ENCODE measurements at regions not wholly inside any gene's neighbourhood (a gene's known extent, or its start where the extent isn't known, plus 50 kb on each side); places are given as distances from the start of the nearest gene placed in this dataset.

DNA sequence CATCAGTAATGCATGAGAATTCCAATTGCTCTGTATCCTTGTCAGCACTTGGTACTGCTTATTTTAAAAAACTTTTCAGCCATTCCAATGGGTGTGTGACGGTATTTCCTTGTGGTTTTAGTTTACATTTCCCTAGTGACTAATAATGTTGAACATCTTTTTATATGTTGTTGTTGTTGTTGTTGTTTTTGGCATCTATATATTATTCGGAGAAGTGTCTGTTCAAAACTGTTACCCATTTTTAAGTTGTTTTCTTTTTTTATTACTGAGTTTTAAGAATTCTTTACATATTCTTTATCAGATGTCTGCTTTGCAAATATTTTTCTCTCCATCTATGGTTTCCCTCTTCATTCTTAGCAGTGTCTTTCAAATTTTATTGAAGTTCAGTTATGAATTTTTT lies 231.1 kb upstream of the POU3F1 start:
- Histone ChIP-seq H3K36me3 (ENCODE audit: control insufficient read depth in 3 of 3, insufficient read depth in 3 of 3, low read length in 3 of 3) (no peaks in the 10 kb centered on the region), H3K4me3 (ENCODE audit: low read length in 3 of 3) (no peak overlapping the region), H3K4me1 (ENCODE audit: control insufficient read depth in 3 of 3, insufficient read depth in 3 of 3, low read length in 3 of 3) (no peaks in the 10 kb centered on the region), H3K9ac (ENCODE audit: low read depth in 1 of 3, low read length in 3 of 3) (no peak overlapping the region), H3K27me3 (ENCODE audit: control insufficient read depth in 3 of 3, insufficient read depth in 3 of 3, low read length in 3 of 3) (peaks cover 3 to 19% (median 4%) of the 10 kb centered on the region in 3 donors), H3K9me3 (ENCODE audit: control insufficient read depth in 3 of 3, low read length in 3 of 3) (peaks cover 0 to 5% (median 4%) of the 10 kb centered on the region in 3 donors), H3K27ac (ENCODE audit: low read depth, low read length) (no peak overlapping the region)

DNA sequence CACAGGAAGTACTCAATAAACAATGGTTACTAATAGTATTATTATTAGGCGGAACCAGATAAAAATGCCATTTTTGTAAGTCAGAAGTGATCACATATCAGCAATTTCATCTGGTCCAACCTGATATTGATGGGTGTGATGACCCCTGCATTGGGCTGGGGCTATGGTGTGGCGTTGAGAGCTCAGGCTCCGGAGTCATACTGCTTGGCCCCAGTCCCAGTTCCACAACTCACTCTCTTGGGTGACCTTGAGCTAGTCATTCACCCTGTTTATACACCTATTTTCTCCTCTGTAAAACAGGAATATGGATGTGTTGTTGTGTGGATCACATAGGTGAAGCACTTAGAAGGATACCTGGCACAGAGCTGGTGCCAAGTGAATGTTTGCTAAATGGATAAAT lies 229.4 kb upstream of the POU3F1 start:
- H3K9ac ChIP-seq (ENCODE audit: low read depth in 1 of 3, low read length in 3 of 3): no peak overlapping the region
- no peaks in the 10 kb centered on the region for H3K4me1 ChIP-seq (ENCODE audit: control insufficient read depth in 3 of 3, insufficient read depth in 3 of 3, low read length in 3 of 3)
- no peak overlapping the region for H3K4me3 ChIP-seq (ENCODE audit: low read length in 3 of 3)
- H3K9me3 ChIP-seq (ENCODE audit: control insufficient read depth in 3 of 3, low read length in 3 of 3): peaks cover 0 to 5% (median 4%) of the 10 kb centered on the region in 3 donors
- H3K36me3 ChIP-seq (ENCODE audit: control insufficient read depth in 3 of 3, insufficient read depth in 3 of 3, low read length in 3 of 3): no peaks in the 10 kb centered on the region
- H3K27ac ChIP-seq (ENCODE audit: low read depth, low read length): no peak overlapping the region
- H3K27me3 ChIP-seq (ENCODE audit: control insufficient read depth in 3 of 3, insufficient read depth in 3 of 3, low read length in 3 of 3): peaks cover 3 to 25% (median 12%) of the 10 kb centered on the region in 3 donors

DNA sequence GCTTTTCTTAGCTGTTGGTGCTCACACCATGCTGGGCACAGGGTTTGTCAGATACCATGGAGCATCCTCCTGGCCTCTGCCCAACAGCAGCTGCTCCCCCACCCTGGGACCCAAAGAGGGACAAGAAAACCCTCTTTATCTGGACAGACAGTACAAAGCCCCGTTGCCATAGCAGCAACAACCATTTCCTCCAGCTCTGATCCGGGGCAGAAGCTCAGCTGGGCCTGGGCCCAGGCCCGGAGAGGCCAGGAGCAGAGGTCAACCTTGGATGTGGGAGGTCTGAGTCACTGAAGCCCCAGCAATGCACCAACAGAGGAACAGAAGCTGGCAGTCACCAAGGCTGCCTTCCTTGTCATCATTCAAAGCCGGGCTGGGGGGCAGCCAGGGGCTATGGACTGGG lies 228.4 kb upstream of the POU3F1 start:
- no peak overlapping the region for H3K4me3 ChIP-seq (ENCODE audit: low read length in 3 of 3)
- no peaks in the 10 kb centered on the region for H3K36me3 ChIP-seq (ENCODE audit: control insufficient read depth in 3 of 3, insufficient read depth in 3 of 3, low read length in 3 of 3)
- no peaks in the 10 kb centered on the region for H3K4me1 ChIP-seq (ENCODE audit: control insufficient read depth in 3 of 3, insufficient read depth in 3 of 3, low read length in 3 of 3)
- H3K27ac ChIP-seq (ENCODE audit: low read depth, low read length): no peak overlapping the region
- H3K9me3 ChIP-seq (ENCODE audit: control insufficient read depth in 3 of 3, low read length in 3 of 3): peaks cover 0 to 5% (median 4%) of the 10 kb centered on the region in 3 donors
- H3K9ac ChIP-seq (ENCODE audit: low read depth in 1 of 3, low read length in 3 of 3): no peak overlapping the region
- H3K27me3 ChIP-seq (ENCODE audit: control insufficient read depth in 3 of 3, insufficient read depth in 3 of 3, low read length in 3 of 3): peaks cover 10 to 28% (median 22%) of the 10 kb centered on the region in 3 donors

DNA sequence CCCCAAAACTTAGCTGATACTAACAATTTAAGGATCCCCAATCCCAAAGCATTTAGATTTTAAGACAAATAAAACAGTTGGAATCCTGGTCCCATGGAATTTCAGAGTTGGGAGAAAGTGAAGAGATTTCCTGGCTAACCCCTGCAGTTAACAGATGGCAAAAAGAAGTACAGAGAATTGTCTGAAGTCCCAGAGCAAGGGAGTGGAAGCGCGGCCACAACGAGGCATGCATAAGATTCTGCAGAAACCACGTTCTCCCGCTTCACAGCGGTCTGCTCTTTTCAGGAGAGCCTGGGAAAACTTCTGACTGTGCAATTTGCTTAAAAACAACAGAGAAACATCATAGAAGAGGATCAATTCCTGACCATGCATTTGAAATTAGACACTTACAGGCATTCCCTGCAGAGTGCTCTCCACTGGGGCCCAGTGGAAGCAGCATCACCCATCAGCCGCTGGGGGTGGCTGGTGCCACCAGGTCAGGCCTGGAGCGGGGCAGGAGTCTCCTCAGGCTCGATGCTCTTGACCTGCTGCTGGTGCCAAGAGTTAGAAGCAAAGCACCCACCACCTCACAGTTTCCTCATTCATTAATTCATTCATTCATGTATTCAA lies 226.7 kb upstream of the POU3F1 start:
- Histone ChIP-seq H3K27me3 (ENCODE audit: control insufficient read depth in 3 of 3, insufficient read depth in 3 of 3, low read length in 3 of 3) (peaks cover 12 to 35% (median 27%) of the 10 kb centered on the region in 3 donors), H3K27ac (ENCODE audit: low read depth, low read length) (no peak overlapping the region), H3K9ac (ENCODE audit: low read depth in 1 of 3, low read length in 3 of 3) (no peak overlapping the region), H3K9me3 (ENCODE audit: control insufficient read depth in 3 of 3, low read length in 3 of 3) (no peaks in the 10 kb centered on the region), H3K4me3 (ENCODE audit: low read length in 3 of 3) (no peak overlapping the region), H3K36me3 (ENCODE audit: control insufficient read depth in 3 of 3, insufficient read depth in 3 of 3, low read length in 3 of 3) (no peaks in the 10 kb centered on the region), H3K4me1 (ENCODE audit: control insufficient read depth in 3 of 3, insufficient read depth in 3 of 3, low read length in 3 of 3) (no peaks in the 10 kb centered on the region)

DNA sequence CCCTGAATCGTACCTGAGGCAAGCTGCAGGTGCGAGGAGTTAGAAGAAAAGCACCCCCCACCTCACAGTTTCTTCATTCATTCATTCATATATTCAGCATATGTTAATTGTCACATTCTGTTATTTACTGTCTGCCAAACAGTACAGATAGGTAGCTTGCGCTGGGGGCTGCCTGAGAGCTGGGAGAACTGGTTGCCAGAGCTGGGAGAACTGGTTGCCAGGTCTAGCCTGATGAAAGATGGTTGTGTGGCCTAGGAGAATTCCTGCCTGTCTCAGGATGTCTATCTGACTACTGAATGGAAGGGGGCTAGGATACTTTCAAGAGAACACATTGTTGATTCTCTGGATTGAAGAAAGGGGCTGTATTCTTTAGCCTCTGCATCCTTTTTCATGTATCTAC lies 225.9 kb upstream of the POU3F1 start:
- H3K9me3 ChIP-seq (ENCODE audit: control insufficient read depth in 3 of 3, low read length in 3 of 3): no peaks in the 10 kb centered on the region
- H3K36me3 ChIP-seq (ENCODE audit: control insufficient read depth in 3 of 3, insufficient read depth in 3 of 3, low read length in 3 of 3): no peaks in the 10 kb centered on the region
- no peak overlapping the region for H3K4me3 ChIP-seq (ENCODE audit: low read length in 3 of 3)
- H3K27me3 ChIP-seq (ENCODE audit: control insufficient read depth in 3 of 3, insufficient read depth in 3 of 3, low read length in 3 of 3): peaks cover 12 to 35% (median 33%) of the 10 kb centered on the region in 3 donors
- H3K9ac ChIP-seq (ENCODE audit: low read depth in 1 of 3, low read length in 3 of 3): no peak overlapping the region
- no peak overlapping the region for H3K27ac ChIP-seq (ENCODE audit: low read depth, low read length)
- no peaks in the 10 kb centered on the region for H3K4me1 ChIP-seq (ENCODE audit: control insufficient read depth in 3 of 3, insufficient read depth in 3 of 3, low read length in 3 of 3)

DNA sequence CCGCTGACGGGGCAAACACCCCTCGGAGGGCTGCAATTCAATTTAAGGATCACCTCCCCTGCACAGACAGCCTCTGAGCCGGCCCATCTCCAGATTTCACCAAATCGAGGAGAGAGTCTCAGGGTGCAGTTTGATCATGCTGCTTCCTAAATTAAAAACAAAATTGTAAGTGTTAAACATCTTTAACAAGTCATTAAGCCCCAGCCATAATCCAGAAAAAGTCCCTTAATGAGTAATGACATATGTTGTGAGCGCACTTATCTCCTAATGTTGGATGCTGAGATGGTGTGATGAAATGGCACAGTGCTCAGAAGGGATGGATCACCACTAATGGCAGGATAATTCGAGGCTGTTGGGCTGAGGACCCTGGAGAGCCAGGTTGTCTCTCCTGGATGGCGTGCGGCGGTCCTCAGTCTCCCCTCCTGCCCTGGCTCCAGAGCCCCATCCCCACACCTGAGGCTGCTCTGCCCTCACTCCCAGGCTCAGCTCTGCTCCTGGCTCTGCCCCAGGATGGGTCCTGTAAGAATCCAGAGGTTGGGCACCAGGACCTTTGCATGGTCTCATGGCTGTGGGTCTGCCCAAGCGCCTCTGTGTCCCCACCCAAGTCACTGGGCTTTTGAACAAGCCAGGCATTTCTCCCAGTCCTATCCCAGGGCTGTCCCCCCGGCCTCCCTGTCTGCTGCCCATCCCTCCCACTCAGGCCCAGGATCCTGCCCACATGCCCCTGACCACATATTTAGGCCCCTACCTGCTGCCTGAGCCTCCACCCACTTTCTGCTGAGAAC lies 224.4 kb upstream of the POU3F1 start:
- Histone ChIP-seq H3K27ac (ENCODE audit: low read depth, low read length) (no peak overlapping the region), H3K36me3 (ENCODE audit: control insufficient read depth in 3 of 3, insufficient read depth in 3 of 3, low read length in 3 of 3) (no peaks in the 10 kb centered on the region), H3K4me3 (ENCODE audit: low read length in 3 of 3) (no peak overlapping the region), H3K27me3 (ENCODE audit: control insufficient read depth in 3 of 3, insufficient read depth in 3 of 3, low read length in 3 of 3) (peaks cover 12 to 41% (median 32%) of the 10 kb centered on the region in 3 donors), H3K9me3 (ENCODE audit: control insufficient read depth in 3 of 3, low read length in 3 of 3) (no peaks in the 10 kb centered on the region), H3K9ac (ENCODE audit: low read depth in 1 of 3, low read length in 3 of 3) (no peak overlapping the region), H3K4me1 (ENCODE audit: control insufficient read depth in 3 of 3, insufficient read depth in 3 of 3, low read length in 3 of 3) (no peaks in the 10 kb centered on the region)

DNA sequence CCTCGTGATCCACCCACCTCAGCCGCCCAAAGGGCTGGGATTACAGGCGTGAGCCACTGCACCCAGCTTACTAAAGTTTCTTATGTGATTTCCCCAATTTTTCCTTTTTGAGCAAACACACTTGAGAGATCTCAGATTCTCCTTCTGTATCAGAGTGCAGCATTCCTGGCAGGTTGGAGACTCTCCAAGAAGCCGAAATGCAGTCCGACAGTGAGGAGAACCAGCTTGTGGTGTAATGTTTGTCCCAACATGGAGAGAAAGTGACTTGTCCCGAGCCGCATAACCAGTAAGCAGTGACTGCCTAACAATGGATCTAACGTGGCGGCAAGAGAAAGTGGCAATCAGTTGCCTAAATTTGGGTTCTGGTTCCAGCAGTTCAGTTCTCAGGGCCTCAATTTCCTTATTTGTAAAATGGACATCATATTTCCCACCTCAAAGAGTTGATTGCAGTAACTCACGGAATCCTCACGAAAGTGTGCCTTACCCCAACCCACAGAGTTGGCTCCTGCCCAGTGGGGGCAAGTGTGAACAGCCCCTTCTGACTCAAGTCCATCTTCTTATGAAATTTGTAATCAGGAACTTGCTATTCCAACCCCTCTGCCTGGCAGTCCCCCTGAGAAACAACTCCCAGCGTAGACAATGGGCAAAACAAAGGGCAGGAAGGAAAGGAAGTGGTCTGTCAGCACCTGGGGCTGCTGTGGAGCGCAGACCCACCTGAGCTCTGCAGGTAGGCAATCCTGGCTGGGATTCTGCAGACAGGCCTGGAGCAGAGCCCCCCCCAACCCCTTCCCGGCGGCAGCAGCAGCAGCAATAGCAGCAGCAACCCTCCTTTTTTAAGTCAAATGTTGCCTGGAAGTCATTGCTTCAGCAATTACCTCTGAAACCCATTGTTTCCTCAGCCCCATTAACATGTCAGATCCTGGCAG lies 223.6 kb upstream of the POU3F1 start:
- no peaks in the 10 kb centered on the region for H3K9me3 ChIP-seq (ENCODE audit: control insufficient read depth in 3 of 3, low read length in 3 of 3)
- no peaks in the 10 kb centered on the region for H3K36me3 ChIP-seq (ENCODE audit: control insufficient read depth in 3 of 3, insufficient read depth in 3 of 3, low read length in 3 of 3)
- H3K4me1 ChIP-seq (ENCODE audit: control insufficient read depth in 3 of 3, insufficient read depth in 3 of 3, low read length in 3 of 3): no peaks in the 10 kb centered on the region
- H3K4me3 ChIP-seq (ENCODE audit: low read length in 3 of 3): no peak overlapping the region
- H3K27me3 ChIP-seq (ENCODE audit: control insufficient read depth in 3 of 3, insufficient read depth in 3 of 3, low read length in 3 of 3): peaks cover 12 to 47% (median 28%) of the 10 kb centered on the region in 3 donors
- H3K27ac ChIP-seq (ENCODE audit: low read depth, low read length): no peak overlapping the region
- H3K9ac ChIP-seq (ENCODE audit: low read depth in 1 of 3, low read length in 3 of 3): no peak overlapping the region

DNA sequence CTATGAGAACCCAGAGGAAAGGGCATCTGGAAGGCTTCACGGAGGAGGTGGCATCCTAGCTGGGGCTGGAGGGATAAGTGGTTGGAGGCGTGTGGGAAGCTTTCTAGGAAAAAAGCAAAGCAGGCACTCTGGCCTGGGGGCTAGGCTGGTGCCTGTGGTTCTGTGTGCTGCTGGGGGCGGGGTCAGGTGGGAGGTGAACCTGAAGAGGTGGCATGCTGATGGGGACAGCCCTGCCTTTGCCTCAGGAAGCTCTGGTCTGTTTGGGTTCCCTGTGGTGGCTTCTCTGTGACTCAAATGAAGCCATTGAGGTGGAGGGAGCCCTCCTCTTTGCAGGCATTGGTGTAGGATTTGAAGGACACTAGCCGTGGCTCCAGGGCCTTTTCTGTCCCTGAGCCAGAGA lies 221.6 kb upstream of the POU3F1 start:
- Histone ChIP-seq H3K4me1 (ENCODE audit: control insufficient read depth in 3 of 3, insufficient read depth in 3 of 3, low read length in 3 of 3) (no peaks in the 10 kb centered on the region), H3K9me3 (ENCODE audit: control insufficient read depth in 3 of 3, low read length in 3 of 3) (no peaks in the 10 kb centered on the region), H3K36me3 (ENCODE audit: control insufficient read depth in 3 of 3, insufficient read depth in 3 of 3, low read length in 3 of 3) (no peaks in the 10 kb centered on the region), H3K9ac (ENCODE audit: low read depth in 1 of 3, low read length in 3 of 3) (no peak overlapping the region), H3K27me3 (ENCODE audit: control insufficient read depth in 3 of 3, insufficient read depth in 3 of 3, low read length in 3 of 3) (peaks cover 12 to 54% (median 25%) of the 10 kb centered on the region in 3 donors), H3K4me3 (ENCODE audit: low read length in 3 of 3) (no peak overlapping the region), H3K27ac (ENCODE audit: low read depth, low read length) (no peak overlapping the region)

DNA sequence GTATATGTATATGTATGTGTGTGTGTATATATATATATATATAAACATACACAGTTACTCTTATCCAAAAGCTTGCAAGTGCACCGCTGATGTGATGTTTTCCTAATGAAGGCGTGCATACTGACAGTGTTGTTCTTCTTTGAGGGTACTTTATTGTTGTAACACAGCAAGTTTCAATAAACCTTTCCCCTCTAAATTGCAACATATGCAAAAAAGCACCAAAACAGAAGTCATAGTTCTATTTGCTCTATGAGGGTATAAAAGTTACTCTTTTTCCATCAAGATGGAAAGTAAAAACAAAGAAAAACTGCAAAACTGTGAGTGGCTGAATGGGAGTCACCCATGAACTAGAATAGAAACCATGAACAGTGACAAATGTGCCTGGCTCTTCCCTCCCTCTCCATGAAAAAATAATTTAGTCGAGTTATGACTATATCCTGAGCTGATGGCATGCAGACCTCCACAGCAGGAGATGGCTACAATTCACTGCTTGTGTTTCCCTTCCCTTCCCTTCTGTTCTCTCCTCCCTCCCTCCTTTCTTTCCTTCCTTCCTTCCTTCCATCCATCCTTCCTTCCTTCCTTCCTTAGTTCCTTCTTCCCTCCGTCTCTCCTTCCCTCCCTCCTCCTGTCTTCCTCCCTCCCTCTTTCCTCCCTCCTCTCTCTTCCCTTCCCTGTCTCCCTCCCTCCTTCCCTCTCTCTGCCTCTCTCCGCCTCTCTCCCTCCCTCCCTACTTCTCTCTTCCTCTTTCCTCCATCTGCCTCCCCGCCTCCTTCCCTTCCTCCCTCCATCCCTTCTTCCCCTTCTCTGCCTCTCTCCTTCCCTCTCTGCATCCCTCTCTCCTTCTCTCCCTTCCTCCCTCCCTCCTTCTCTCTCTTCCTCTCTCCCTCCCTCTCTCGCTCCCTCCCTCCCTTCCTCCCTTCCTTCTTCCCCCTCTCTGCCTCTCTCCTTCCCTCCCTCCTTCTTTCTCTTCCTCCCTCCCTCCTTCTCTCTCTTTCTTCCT lies 220.7 kb upstream of the POU3F1 start:
- H3K27me3 ChIP-seq (ENCODE audit: control insufficient read depth in 3 of 3, insufficient read depth in 3 of 3, low read length in 3 of 3): peaks cover 12 to 53% (median 21%) of the 10 kb centered on the region in 3 donors
- H3K36me3 ChIP-seq (ENCODE audit: control insufficient read depth in 3 of 3, insufficient read depth in 3 of 3, low read length in 3 of 3): no peaks in the 10 kb centered on the region
- H3K9me3 ChIP-seq (ENCODE audit: control insufficient read depth in 3 of 3, low read length in 3 of 3): no peaks in the 10 kb centered on the region
- no peak overlapping the region for H3K27ac ChIP-seq (ENCODE audit: low read depth, low read length)
- H3K4me3 ChIP-seq (ENCODE audit: low read length in 3 of 3): no peak overlapping the region
- H3K4me1 ChIP-seq (ENCODE audit: control insufficient read depth in 3 of 3, insufficient read depth in 3 of 3, low read length in 3 of 3): no peaks in the 10 kb centered on the region
- no peak overlapping the region for H3K9ac ChIP-seq (ENCODE audit: low read depth in 1 of 3, low read length in 3 of 3)

Data from skeletal muscle tissue (tissue), 3 donors.